ENCODE measurements at regions not wholly inside any gene's neighbourhood (a gene's known extent, or its start where the extent isn't known, plus 50 kb on each side); places are given as distances from the start of the nearest gene placed in this dataset.

- no peak overlapping the region for H4K8ac ChIP-seq (ENCODE audit: low read depth in 2 of 2, low read length in 2 of 2)
- TF ChIP-seq SMC3 (IDR thresholded peaks at IDR 0.05; ENCODE audit: low read depth, low read length) (no peak), CHD1 (IDR thresholded peaks at IDR 0.05; ENCODE audit: low read depth, low read length) (no peak), RAD21 (IDR thresholded peaks at IDR 0.05; ENCODE audit: low read length) (no peak), BHLHE40 (IDR thresholded peaks at IDR 0.05; ENCODE audit: low read depth, low read length) (no peak), CTCF (conservative IDR thresholded peaks at IDR 0.05; ENCODE audit: low read depth, low read length) (no peak), FOS (IDR thresholded peaks at IDR 0.05; ENCODE audit: low read depth, low read length) (no peak), USF2 (IDR thresholded peaks at IDR 0.05; ENCODE audit: low read depth, low read length) (no peak), MAFK (IDR thresholded peaks at IDR 0.05; ENCODE audit: low read depth, low read length) (no peak), RFX5 (IDR thresholded peaks at IDR 0.05; ENCODE audit: low read depth, low read length) (no peak), ELK1 (IDR thresholded peaks at IDR 0.05; ENCODE audit: borderline replicate concordance, low read depth, low read length) (no peak), NFE2L2 (IDR thresholded peaks at IDR 0.05; ENCODE audit: low read depth, low read length) (no peak), MAZ (IDR thresholded peaks at IDR 0.05; ENCODE audit: borderline replicate concordance, low read depth, low read length) (no peak), MXI1 (IDR thresholded peaks at IDR 0.05; ENCODE audit: borderline replicate concordance, low read depth, low read length) (no peak)
- H3K9me1 ChIP-seq (ENCODE audit: insufficient read depth, low read length): no peaks in the 10 kb centered on the region
- H2BK15ac ChIP-seq (ENCODE audit: low read depth, low read length): no peak overlapping the region
- no peak overlapping the region for H2BK20ac ChIP-seq (ENCODE audit: low read depth, low read length)
- ChIA-PET POLR2A (ENCODE audit: unreplicated experiment) (no interaction called here), CTCF (no interaction called here)
- no peak overlapping the region for H3K4ac ChIP-seq (ENCODE audit: low read depth, low read length)
- in situ Hi-C loops (cut with MboI; ENCODE audit: low sequenced_read_pairs) (no loop called here), intact Hi-C loops (cut with micrococcal nuclease) (no loop called here), dilution Hi-C loops (cut with HindIII; ENCODE audit: low sequenced_read_pairs, unreplicated experiment) (no loop called here)
- H3K18ac ChIP-seq (ENCODE audit: low read depth, low read length): no peak overlapping the region
- H3K14ac ChIP-seq (replicated peaks; ENCODE audit: low read depth, low read length): no peak overlapping the region
- H2BK5ac ChIP-seq (ENCODE audit: low read depth, low read length, poor library complexity, severe bottlenecking): no peak overlapping the region
- H3K4me3 ChIP-seq (ENCODE audit: insufficient read depth, low read depth, low read length): no peak overlapping the region
- H2AK9ac ChIP-seq (replicated peaks; ENCODE audit: low read depth, low read length, poor library complexity): no peak overlapping the region
- H2AK5ac ChIP-seq (ENCODE audit: low read depth, low read length): no peak overlapping the region
- no peaks in the 10 kb centered on the region for H4K20me1 ChIP-seq (ENCODE audit: insufficient read depth, low read length)
- no peaks in the 10 kb centered on the region for H3K36me3 ChIP-seq (ENCODE audit: control insufficient read depth, insufficient read depth, low read length)
- H3K9ac ChIP-seq (ENCODE audit: low read depth, low read length): no peak overlapping the region
- no peak overlapping the region for H3K23ac ChIP-seq (ENCODE audit: low read depth, low read length)
- no peak overlapping the region for H3K56ac ChIP-seq (ENCODE audit: extremely low read depth, insufficient read depth, low read length)
- H3K4me1 ChIP-seq (ENCODE audit: control insufficient read depth, insufficient read depth, low read length): no peaks in the 10 kb centered on the region
- no TSS peak for BruUV-seq (replicated peaks)
- no peak overlapping the region for H2AFZ ChIP-seq (replicated peaks; ENCODE audit: low read length, poor library complexity)
- H2BK120ac ChIP-seq (ENCODE audit: low read depth, low read length): no peak overlapping the region
- DNase-seq (no peak), ATAC-seq (ENCODE audit: low read depth) (no peak)
- no peak overlapping the region for H3K4me2 ChIP-seq (ENCODE audit: low read depth, low read length)
- no peaks in the 10 kb centered on the region; the same call in 1 of the 2 replicates for H3K27me3 ChIP-seq (ENCODE audit: control insufficient read depth, insufficient read depth, low read length)
- no peaks in the 10 kb centered on the region for H3K79me1 ChIP-seq (ENCODE audit: low read depth in 1 of 2, low read length in 2 of 2)
- H4K91ac ChIP-seq (ENCODE audit: insufficient read depth, low read depth, low read length): no peak overlapping the region
- no peak overlapping the region for H3K27ac ChIP-seq (ENCODE audit: insufficient read depth, low read length)
- H3K9me3 ChIP-seq (ENCODE audit: control insufficient read depth, insufficient read depth, low read length): no peaks in the 10 kb centered on the region
- H4K5ac ChIP-seq (ENCODE audit: low read depth, low read length): no peak overlapping the region
- 40% methylated on average over 1 of the region's 1 CpG; no CpG with 5 or more reads in 1 of the 2 experiments for WGBS, 2 experiments (ENCODE audit: extremely low coverage in 2 of 2, insufficient read length in 1 of 2)
Observed at GRCh38 chr15:47639042-47639441, 78.3 kb upstream of the SEMA6D start.

Measured in IMR-90 (cell line).